K562 (cell line): ENCODE measurements at regions not wholly inside any gene's neighbourhood (a gene's known extent, or its start where the extent isn't known, plus 50 kb on each side); places are given as distances from the start of the nearest gene placed in this dataset.

Experiments
- ATAC-seq: fragments of 200-7000 bp; cut with Tn5 transposase; 3 replicates; pipeline ENCODE4 v1.9.1; 2020; ENCODE audit warnings: moderate library complexity
- BruUV-seq: library from RNA; stranded (reverse); fragments of 400-500 nt; replicated peaks from 2 replicates; lab custom pipeline; 2021; lab: Mats Ljungman, UMichigan
- CTCF ChIA-PET: fragments of 300-600 bp; formaldehyde crosslinking; extraction: SDS; loops from one replicate; lab custom pipeline; 2021; ENCODE audit warnings: low intra/inter-chr PET ratio; lab: Yijun Ruan, JAX
- POLR2A ChIA-PET: fragments of 300-600, 350-650 bp; sonication (Branson Sonifier 250); formaldehyde crosslinking; extraction: SDS; loops from one replicate; lab custom pipeline; 2021; ENCODE audit warnings: antibody characterized with exemption, inconsistent platforms; lab: Yijun Ruan, JAX
- DNase-seq, 4 experiments: peaks; one replicate each; pipeline versions ENCODE4 v3.0.0 to v3.0.0-alpha.2; 2011 to 2018; ENCODE audit warnings: low spot score in 3 of 4, mixed read lengths in 3 of 4; ENCODE audit errors: extremely low read depth in 1 of 4
- FAIRE-seq: peaks from 2 replicates; lab custom pipeline; 2011; peaks lifted over from hg19 to GRCh38; lab: Jason Lieb, UNC
- H2AFZ ChIP-seq: 2 replicates; pipeline ENCODE4 v1.6.0; 2011; ENCODE audit warnings: low read depth, low read length, control low read depth, inconsistent platforms
- H3K27ac ChIP-seq: fragments of 200-600 bp; 3 replicates; pipeline ENCODE4 v1.8.0; 2011; ENCODE audit warnings: low read depth, mild to moderate bottlenecking, control low read depth, inconsistent platforms, low read length, moderate library complexity, mixed read lengths; ENCODE audit errors: extremely low read depth
- H3K27me3 ChIP-seq, 2 experiments: fragments of 300-600 bp in 1 of 2; 2 replicates in 1 of 2; 3 replicates in 1 of 2; pipeline versions ENCODE4 v1.6.0 to v1.8.0; 2011; ENCODE audit warnings: inconsistent platforms in 2 of 2, low read length in 2 of 2, mild to moderate bottlenecking in 1 of 2, mixed read lengths in 1 of 2, moderate library complexity in 1 of 2; ENCODE audit not compliant: control insufficient read depth in 2 of 2, insufficient read depth in 2 of 2
- H3K36me3 ChIP-seq: fragments of 300-600 bp; 3 replicates; pipeline ENCODE4 v1.8.0; 2011; ENCODE audit warnings: mild to moderate bottlenecking, low read length, inconsistent platforms; ENCODE audit not compliant: control insufficient read depth, insufficient read depth
- H3K4me1 ChIP-seq, 2 experiments: fragments of 200-600 bp in 1 of 2; replicated peaks in 1 of 2; 2 replicates in 1 of 2; 3 replicates in 1 of 2; pipeline versions ENCODE4 v1.5.1 to v1.8.0; 2011; ENCODE audit warnings: inconsistent platforms in 2 of 2, low read length in 2 of 2, mild to moderate bottlenecking in 1 of 2, mixed read lengths in 1 of 2, moderate library complexity in 1 of 2; ENCODE audit not compliant: control insufficient read depth in 2 of 2, insufficient read depth in 2 of 2
- H3K4me2 ChIP-seq: 2 replicates; pipeline ENCODE4 v1.6.1; 2011; ENCODE audit warnings: low read length, control low read depth, inconsistent platforms, mixed read lengths; ENCODE audit not compliant: insufficient read depth
- H3K4me3 ChIP-seq: fragments of 200-600 bp; sonication (generic), shearing (Covaris generic); 2 replicates; pipeline ENCODE4 v1.5.1; 2016; ENCODE audit warnings: control low read depth, inconsistent platforms
- H3K79me2 ChIP-seq: fragments of 200-600 bp; 3 replicates; pipeline ENCODE4 v1.8.0; 2011; ENCODE audit warnings: low read length, inconsistent platforms; ENCODE audit not compliant: control insufficient read depth, insufficient read depth
- H3K9ac ChIP-seq, 2 experiments: 2 replicates each; pipeline versions ENCODE4 v1.6.0 to v1.6.1; 2011; ENCODE audit warnings: low read depth in 2 of 2, low read length in 2 of 2, control low read depth in 1 of 2, inconsistent platforms in 1 of 2, mild to moderate bottlenecking in 1 of 2, mixed read lengths in 1 of 2; ENCODE audit not compliant: insufficient read depth in 1 of 2
- H3K9me1 ChIP-seq: one replicate; pipeline ENCODE4 v1.6.0; 2011; ENCODE audit warnings: inconsistent platforms, mild to moderate bottlenecking, low read length, moderate library complexity; ENCODE audit not compliant: control insufficient read depth, insufficient read depth
- H3K9me3 ChIP-seq: replicated peaks from 2 replicates; pipeline ENCODE4 v1.5.1; 2011; ENCODE audit warnings: low read depth, low read length, inconsistent platforms; ENCODE audit not compliant: control insufficient read depth, insufficient read depth
- H4K20me1 ChIP-seq: replicated peaks from 2 replicates; pipeline ENCODE4 v1.6.1; 2011; ENCODE audit warnings: low read length, inconsistent platforms, mixed read lengths; ENCODE audit not compliant: control insufficient read depth, insufficient read depth
- BRF1 ChIP-seq: IDR thresholded peaks from 3 replicates; pipeline ENCODE4 v1.6.1; 2011; ENCODE audit warnings: borderline replicate concordance, mild to moderate bottlenecking; ENCODE audit not compliant: insufficient read length; ENCODE audit errors: extremely low read depth
- HDAC3 ChIP-seq: fragments of 450-650 bp; IDR thresholded peaks from 2 replicates; pipeline ENCODE4 v1.6.1; 2018; ENCODE audit warnings: borderline replicate concordance, mild to moderate bottlenecking, moderate library complexity; ENCODE audit not compliant: partially characterized antibody
- HNRNPL ChIP-seq: fragments of 200-400 bp; formaldehyde crosslinking; IDR thresholded peaks from 2 replicates; pipeline ENCODE4 v1.6.1; 2017; ENCODE audit warnings: low read depth, mild to moderate bottlenecking, low read length
- NFRKB ChIP-seq: fragments of 450-650 bp; IDR thresholded peaks from 2 replicates; pipeline ENCODE4 v1.6.1; 2016; ENCODE audit warnings: low read depth
- ZNF174 ChIP-seq: fragments of 250-450 bp; sonication (Bioruptor Pico); IDR thresholded peaks from 2 replicates; pipeline ENCODE4 v1.4.0; 2020; ENCODE audit warnings: mild to moderate bottlenecking
- ZNF561 ChIP-seq: fragments of 450-650 bp; formaldehyde crosslinking; conservative IDR thresholded peaks from 2 replicates; pipeline ENCODE4 v1.4.0; 2020; ENCODE audit warnings: mild to moderate bottlenecking, moderate library complexity
- ZNF75A ChIP-seq: fragments of 450-650 bp; formaldehyde crosslinking; IDR thresholded peaks from 2 replicates; pipeline ENCODE4 v1.4.0; 2020; ENCODE audit warnings: mild to moderate bottlenecking
- WGBS: fragments of 100-300 bp; shearing (Covaris generic); methylation state at CpG from one replicate; pipeline ENCODE4 v1.1.6; 2016; ENCODE audit warnings: low coverage, mixed read lengths; ENCODE audit not compliant: insufficient coverage; ENCODE audit errors: missing lambda C conversion rate; 5-methylcytosine and 5-hydroxymethylcytosine counted together
- in situ Hi-C: fragments of 300-500 bp; cut with MboI; formaldehyde crosslinking; loops from 4 replicates; pipeline ENCODE4 v1.15.0; 2018; ENCODE audit warnings: inconsistent platforms, mixed read lengths
- intact Hi-C: fragments of 100-400 bp; cut with micrococcal nuclease; formaldehyde crosslinking; loops from 2 replicates; pipeline ENCODE4 v1.14.2; 2022

DNA sequence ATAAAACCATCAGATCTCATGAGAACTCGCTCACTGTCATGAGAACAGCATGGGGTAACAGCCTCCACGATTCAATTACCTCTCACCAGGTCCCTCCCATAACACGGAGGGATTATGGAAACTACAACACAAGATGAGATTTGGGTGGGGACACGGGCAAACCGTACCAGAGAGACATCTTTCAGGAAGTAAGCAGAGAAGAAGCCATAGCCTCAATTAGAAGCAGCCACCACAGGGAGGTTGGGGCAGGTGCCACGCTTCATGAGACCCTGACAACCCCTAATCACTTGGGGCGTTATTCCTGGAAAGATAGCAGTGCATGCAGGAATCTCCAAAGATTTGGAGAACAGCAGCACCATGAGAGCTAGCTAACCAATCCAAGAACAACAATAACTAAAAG lies 52.9 kb upstream of the SIRPG start:
- Histone ChIP-seq H3K4me2 (no peak overlapping the region), H3K27me3 (peaks cover 0 to 12% of the 10 kb centered on the region in 2 experiments; a peak in 2 of 5 replicates), H3K27ac (no peak overlapping the region), H4K20me1 (no peaks in the 10 kb centered on the region; the same call in 1 of the 2 replicates)
- no TSS peak for BruUV-seq
- TF ChIP-seq HNRNPL (no peak), HDAC3 (no peak), ZNF561 (CRISPR knock-in tag) (no peak), ZNF174 (CRISPR knock-in tag) (no peak), BRF1 (no peak), NFRKB (no peak), ZNF75A (CRISPR knock-in tag) (no peak)
- TF ChIP-seq, all 486 proteins: peak for 0
- intact Hi-C loops (no loop called here), in situ Hi-C loops (no loop called here)
- no peaks in the 10 kb centered on the region for H3K36me3 ChIP-seq
- H3K4me3 ChIP-seq, result no peak overlapping the region
- FAIRE-seq (no peak), ATAC-seq (no peak), DNase-seq (no peak)
- ChIA-PET CTCF (no interaction called here), POLR2A (no interaction called here)
- peaks cover 0 to 14% of the 10 kb centered on the region in 2 experiments; a peak in 3 of 5 replicates for H3K4me1 ChIP-seq
- H2AFZ ChIP-seq, result no peak overlapping the region
- WGBS, result 0% methylated on average over 7 of the region's 7 CpGs
- no peaks in the 10 kb centered on the region for H3K79me2 ChIP-seq
- H3K9ac ChIP-seq, result no peak overlapping the region
- no peaks in the 10 kb centered on the region for H3K9me1 ChIP-seq
- H3K9me3 ChIP-seq, result no peaks in the 10 kb centered on the region
